Suppressor macrophage treated with lipopolysaccharide for 4 hours (primary cell): ENCODE measurements at regions not wholly inside any gene's neighbourhood (a gene's known extent, or its start where the extent isn't known, plus 50 kb on each side); places are given as distances from the start of the nearest gene placed in this dataset.

Experiments used
- DNase-seq: peaks from one replicate; pipeline ENCODE4 v3.0.0-alpha.2; 2020

DNA sequence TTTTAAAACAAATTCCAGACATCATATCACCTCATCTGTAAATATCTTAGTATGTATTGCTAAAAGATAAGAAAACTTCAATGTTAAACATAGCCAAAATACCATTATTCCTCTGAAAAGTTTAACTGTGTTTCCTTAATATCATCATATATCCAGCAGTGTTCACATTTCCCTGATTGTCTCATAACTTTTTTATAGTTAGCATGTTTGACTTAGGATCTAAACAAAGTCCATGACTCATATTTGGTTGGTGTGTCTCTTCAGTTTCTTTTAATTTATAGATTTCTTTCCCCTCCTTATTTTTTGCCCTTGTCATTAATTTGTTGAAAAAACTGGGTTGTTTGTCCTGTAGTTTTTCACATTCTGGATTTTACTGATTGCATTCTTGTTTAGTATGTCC is 163.0 kb downstream of the RPS12 start:
- DNase-seq = no peak

DNA sequence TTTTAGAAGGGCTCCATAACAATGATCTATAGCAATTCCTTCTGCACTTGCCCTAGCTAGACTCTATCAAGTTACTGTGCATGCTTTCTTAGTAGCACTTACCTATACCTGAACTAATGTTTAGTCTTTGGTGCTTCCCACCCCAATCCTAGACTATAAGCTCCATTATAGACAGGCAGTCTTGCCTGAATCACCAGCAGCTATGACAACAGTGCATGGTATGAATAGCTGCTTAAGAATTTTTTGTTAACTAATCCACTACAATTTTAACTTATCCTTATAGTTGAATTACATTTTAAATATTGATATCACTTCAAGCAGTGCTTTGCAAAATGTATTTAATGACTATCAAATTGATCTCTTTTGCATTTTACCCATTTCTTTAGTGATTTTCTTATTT is 164.3 kb downstream of the RPS12 start:
- no peak for DNase-seq

DNA sequence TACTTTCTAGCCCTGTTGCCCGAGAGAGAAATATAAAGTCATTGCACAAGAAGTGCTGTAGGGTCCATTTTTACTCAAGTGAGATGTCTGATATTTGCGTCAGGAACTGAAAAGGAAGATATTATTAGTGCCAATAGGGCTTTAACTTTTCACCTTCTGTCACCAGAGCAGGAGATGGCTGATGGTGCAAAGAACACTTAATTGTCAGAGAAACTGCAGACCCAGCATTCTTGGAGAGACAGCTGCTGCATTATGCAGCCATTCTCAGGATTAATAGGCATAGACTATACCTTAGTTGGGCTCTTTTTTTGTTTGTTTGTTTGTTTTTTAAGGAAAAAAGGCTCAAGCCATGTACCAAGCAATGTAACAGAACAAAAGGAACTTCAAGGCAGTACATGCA is 179.4 kb downstream of the RPS12 start:
- no peak for DNase-seq

DNA sequence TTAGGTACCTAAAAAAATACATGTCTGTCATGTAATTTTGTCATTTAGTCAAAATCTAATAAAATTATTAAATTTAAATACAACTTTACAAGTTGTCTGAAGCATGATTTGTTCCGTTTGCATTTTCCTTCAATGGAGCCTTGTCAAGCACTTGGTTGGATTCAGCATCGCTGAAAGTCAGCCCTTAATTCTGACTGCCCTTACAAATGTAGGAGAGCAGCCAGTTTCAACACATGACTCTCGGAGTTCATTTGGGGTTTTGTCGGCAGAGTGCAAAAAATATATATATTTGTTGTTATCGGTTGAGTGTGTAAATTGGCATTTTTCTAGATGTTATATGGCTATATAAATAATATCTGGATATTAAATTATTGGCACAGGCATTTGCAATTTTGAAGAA is 180.6 kb downstream of the RPS12 start:
- no peak for DNase-seq

DNA sequence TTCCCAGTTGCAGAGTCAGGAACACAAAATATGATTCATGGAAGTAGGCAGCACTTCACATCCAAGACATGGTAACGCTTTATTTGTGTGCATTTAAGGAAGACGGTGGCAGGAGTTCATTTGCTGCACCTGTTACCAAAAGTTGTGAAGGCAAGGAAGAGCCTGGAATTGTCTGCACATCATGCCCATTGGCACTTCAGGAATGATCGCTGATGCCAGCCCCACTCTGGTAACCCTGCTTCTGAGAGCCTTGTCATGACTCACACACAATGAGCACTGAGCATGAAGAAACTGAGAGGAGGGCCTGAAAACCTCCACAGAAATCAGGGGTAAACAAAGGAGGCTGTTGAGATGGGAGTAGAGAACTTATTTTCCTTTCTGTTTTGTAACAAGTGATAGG is 181.1 kb downstream of the RPS12 start:
- DNase-seq = no peak

DNA sequence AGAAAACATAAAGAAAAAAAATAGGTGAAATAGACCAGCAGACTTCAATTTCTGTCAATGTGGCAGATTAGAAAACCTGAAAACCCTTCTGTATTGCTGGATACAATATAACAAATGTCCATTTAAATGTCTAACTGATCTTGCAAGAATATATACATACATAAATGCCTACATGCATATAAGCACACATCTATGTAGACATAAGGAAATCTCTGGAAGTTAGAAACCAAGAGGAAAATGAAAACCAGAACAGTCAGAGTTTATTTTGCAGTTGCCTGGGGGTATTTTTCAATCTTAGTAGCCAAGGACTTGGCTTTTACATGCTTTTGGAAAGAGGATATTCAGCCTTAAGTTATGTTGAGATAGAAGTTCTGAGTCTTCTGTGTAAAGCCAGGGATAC is 184.0 kb downstream of the RPS12 start:
- no peak for DNase-seq

DNA sequence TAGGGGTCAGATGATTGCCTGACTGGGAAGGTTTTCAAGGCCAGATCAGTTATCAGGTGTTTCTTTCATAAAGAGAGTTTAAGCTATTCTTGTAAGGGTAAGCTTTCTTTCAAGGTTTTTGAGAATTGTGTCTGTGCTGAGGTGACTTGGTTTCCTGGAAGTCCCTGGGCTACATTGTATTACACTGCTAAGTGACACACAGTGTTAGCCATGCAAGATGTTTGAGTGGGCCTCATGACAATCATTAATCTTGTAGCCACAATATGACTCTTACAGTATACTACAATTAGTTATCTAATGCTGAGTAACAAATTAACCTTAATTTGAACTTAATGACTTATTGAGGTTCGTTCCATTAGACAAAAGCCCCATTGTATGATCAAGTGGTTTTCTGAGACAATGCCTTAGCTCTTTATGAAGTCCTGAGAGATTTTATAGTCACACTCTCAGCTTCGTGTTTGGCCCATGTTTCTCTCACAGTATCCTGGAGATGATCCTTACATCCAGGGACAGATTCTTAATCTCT is 186.7 kb downstream of the RPS12 start:
- DNase-seq = no peak

DNA sequence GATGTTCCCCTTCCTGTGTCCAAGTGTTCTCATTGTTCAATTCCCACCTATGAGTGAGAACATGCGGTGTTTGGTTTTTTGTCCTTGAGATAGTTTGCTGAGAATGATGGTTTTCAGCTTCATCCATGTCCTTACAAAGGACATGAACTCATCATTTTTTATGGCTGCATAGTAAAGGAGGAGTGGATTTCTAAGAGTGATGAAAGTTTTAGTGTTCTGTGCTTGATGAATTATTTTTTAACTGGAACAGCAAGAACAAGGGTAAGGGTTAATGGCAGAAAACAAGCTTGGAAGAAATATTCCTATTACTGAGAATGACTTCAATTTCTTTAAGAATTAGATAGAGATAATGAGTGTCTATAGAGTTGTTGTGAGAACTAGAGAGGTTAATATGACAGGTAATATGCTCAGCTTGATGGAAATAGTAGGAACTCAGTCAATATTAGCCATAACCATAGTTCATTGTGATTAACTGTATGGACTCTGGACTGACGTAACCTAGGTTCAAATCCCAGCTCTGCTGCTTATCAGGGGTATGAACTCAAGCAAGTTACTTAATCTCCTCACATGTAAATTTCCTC is 190.0 kb downstream of the RPS12 start:
- no peak for DNase-seq

DNA sequence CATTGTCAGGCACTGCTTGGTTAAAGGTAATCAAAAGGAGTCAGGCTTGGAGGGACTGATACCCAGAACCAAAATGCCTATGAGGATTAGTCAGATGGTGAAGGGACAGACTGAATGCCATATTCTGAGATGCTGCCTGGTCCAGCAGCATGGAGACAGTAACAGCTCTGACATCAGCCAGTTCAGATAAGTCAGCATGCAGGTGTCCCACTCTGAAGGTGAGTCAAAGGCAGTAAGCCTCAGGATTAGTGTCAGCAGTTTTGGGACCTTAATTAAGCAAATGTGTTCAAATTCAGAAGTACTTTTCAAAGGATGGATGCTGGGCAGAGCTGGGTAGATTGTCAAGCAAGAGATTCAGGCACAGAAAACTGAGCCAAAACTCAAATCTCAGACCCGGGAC is 198.4 kb downstream of the RPS12 start:
- DNase-seq = no peak

DNA sequence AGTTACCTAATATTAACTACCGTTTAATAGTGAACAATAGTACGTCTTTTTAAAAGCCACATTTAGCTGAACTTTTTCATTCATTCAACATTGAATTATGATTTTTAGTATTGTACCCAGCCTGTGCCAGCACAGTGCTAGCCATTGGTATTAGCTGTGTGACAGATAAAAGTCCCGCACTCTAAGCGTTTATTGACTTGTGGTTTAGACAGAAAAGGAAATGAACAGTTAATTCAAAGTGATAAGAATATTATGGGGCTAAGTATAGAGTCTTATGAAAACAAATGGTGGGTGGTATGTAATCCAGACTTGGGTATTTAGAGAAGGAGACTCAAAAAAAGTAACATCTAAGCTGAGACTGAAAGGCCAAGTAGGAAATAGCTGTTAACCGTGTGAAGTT is 202.3 kb downstream of the RPS12 start:
- no peak for DNase-seq

DNA sequence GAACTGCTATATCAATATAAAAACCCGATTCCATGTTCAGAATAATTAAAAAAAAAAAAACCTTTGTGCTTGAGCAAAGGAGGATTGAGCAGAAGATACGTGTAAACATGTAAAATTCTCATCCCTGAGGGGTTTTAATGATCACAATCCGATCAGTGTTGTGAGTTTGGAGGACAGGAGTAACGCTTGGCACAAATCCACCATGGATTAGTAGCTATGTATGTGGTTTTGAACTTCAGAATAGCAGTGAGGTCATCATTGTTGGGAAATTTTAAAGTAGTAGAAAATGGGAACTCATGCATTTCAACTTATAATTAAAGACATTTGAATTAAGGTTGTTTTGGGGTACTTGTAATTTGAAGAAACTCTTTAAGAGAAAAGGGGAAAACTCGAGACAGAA is 203.2 kb downstream of the RPS12 start:
- no peak for DNase-seq

DNA sequence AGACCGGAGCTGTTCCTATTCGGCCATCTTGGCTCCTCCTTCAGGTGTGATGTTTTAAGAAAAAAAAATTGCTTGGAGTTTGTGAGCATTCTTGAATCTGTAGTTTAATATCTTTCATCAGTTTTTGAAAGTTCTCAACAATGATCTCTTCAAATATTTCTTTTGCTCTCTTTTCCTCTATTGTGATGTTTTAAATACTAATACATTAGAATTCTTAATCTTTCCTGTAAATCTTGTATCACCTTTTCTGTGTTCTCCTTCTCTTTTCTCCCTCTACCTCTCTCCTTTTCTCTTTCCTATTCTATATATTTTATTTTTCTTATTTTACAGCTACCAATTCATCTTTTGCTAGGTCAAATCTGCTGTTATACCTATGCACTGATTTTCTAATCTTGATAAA is 212.3 kb downstream of the RPS12 start:
- DNase-seq = no peak

DNA sequence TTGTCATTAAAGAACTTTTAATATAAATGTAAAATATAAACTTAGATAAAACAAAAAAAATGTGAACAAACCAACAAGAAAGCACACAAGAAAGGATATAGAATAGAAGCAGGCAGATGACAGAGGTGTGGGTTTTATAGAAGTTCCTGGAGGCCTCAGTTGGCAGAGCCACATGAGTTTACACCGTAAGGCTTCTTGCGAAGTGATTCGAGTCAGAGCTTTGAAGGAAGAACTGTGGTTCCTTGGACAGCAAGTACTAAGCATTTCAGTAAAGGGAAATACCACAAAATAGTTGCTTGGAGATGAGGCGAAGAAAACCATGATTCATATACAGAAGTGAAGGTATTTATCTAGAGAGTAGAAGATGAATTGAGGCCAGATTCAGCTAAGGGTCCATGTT is 207.9 kb upstream of the EYA4 start:
- DNase-seq = no peak

DNA sequence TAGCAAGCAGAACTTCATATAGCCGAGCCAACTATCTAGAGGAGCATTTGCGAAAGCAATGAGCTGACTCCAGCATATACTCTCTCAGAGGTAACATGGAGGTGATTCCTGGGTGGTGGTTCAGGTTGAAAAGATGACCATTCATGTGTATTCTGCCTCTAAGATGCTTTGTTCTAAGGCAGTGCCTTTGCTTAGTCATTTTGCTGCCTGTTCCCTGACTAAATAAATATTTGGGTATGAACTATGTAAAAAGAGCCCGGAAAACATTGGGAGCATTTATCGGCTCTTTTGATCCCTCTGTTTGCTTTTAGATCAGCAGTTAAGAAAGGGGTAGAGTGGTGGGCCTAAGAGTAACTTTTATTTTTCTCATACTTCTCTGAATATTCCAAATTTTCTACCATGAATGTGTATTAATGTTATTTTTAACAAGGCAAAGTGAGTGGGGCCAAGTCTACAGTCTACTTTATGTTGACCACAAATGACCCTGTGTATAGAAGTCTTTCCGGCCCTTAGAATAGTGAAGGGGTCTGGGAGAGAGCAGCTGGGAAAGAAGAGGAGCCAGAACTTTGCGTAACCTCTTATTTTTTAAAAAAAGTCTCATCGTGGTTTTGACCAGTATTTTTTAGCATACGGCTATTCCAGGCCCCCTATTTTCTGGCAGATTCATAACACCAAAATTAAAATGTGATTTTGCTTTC is 206.5 kb upstream of the EYA4 start:
- no peak for DNase-seq

DNA sequence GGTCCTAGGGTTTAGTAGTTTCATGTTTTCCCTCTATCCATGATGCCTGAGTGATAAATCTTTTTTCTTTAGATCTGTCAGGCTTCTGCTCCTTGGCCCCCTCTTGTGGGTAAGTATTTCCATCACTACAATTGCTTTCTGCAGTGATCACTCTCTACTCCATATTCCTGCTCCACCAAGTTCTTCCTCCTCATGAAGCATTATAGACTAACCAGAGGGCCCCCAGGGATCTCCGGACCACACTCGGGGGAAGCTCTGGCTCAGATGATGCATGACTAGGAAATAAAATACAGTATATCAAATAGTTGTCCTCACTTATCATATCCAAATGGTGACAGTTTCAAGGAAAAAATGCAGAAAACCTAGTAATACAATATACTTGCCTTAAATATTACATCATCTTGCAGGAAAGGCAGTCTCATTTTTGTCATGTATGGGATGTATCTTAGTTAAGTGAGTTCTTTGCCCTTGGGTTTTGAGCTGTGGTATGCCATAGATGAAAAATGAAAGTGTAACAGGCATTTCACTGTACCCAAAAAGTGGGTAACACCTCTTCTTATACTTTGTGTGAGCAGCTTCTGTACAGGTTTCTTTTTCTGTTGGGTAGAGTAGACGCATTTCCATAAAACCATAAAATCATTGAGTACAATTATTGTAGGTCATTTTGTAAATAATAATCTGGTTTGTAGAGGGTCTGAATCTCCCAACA is 200.9 kb upstream of the EYA4 start:
- no peak for DNase-seq

DNA sequence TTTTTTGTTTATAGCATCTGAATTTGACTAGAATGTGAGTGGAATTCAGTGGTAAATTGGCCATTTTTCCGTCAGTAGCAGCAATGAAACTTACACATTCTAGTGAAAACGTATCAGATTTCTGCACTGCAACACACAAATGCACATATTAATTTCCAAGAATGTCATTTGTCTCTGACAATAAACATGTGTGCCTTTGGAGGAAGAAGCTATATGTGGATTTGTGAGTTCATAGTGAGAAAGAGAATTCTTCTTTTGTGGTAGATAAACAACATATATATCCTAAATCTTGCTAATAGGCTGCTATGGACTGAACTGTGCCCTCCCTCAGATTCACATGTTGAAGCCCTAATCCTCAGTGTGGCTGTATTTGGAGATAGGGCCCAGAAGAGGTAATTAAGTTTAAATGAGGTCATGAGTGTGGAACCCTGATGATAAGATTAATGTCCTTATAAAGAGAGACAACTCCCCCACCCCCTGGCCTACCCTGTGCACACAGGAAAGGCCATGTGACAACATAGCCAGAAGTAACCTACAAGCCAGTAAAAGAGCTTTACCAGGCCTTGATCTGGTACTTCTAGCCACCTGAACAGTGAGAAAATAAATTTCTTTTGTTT is 200.2 kb upstream of the EYA4 start:
- no peak for DNase-seq

DNA sequence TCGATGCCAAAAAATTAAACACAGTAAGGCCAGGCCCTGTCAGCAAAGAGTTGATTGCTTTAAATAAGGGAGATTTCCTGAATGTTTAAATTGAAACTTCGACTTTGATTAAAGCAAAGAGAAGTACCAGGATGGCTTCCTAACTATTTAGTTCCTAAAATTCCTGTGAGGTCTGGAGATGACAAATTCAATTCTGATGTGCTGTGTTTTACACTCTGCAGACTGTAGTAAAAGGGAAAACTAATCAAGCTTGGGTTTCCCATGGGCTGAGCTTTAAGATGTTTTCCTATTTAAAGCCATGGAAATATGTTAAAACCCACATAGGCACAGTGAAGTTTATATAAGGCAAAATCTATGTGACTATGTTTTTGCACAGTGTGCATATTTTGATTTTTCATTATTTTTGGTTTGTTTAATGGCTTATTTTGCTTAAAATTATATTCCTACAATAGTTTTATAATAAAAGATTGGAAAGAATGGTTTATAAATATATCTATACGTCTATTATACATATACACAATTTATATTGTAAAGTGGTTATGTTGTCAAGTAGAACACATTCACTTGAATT is 198.5 kb upstream of the EYA4 start:
- DNase-seq = no peak

DNA sequence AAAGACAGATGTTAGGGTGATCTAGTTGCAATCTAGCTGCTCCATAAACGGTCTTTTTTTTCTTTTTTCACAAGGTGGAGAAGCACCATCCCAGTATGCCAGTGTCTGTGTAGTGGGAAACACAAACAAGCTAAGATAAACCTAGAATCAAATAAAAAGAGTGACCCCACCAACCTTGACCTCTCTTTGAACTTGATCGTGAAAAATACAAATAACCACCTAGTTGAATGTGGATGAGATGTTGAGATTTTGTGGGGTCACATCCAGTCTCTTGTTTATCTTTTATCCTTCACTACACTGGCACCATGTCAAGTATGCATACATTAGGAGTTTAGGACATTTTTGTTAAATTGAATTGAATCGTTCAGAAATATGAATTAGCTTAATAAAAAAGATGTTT is 194.6 kb upstream of the EYA4 start:
- DNase-seq = no peak

DNA sequence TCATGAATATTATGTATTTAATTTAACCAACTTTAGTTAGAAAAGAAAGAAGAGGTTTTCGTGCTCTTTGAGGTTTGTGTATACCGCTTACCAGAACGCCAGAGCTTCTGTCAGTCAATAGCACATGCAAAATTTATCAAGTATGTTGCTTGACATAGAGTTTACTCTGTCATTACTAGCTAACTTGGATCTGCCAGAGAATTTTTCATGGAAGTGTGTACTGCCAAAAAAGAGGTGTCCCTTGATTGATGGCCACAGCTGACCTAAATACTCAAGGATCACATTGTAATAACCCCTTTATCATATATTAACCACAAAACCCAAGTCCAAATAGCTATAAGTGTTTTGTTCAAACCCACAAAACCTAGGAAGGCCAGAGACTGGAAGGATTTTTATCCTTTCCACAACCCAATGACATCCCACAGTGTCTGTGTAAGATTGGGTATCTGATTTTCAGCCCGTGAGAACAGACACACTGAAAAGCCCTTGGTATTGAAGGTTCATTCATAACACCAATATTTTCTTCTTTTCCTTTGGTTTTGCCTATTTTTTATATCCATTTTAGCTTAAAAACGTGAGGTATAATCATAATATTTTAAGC is 194.0 kb upstream of the EYA4 start:
- DNase-seq = no peak

DNA sequence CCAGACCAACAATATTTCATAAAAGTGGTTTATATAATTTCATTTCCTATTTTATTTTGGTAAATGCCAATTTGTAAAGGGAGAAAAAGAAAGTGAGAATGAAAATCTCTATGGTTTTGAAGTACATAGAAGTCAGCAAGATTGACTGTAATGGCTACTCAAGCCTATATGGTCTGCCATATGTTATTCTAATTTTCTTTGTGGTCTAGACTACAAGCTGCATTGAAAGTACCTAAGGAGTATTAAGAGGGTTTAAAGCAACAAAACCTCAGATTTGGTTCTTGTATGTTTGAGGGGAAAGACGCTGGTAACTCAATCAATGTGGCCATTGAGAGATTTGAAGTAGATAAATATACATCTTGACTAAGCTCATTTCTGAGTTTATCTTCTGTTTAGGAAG is 193.5 kb upstream of the EYA4 start:
- DNase-seq = no peak

DNA sequence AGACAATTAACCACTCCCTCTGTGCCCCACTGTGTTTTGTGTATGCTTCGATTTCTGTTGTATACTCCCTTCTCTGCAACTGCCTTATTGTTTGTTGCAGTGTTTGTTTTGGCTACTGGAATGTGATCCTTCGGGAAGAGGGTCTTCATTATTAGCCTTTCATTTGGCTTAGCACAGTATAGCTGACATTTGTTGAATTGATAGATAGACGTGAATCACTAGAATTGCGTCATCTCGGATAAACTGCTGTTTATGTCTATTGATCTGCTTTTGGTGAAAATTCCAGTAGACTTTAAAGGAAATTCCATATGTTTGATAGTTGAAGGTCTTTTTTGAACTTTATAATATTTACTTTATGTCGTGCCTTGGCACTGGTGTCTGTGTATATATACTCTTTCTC is 189.9 kb upstream of the EYA4 start:
- no peak for DNase-seq

DNA sequence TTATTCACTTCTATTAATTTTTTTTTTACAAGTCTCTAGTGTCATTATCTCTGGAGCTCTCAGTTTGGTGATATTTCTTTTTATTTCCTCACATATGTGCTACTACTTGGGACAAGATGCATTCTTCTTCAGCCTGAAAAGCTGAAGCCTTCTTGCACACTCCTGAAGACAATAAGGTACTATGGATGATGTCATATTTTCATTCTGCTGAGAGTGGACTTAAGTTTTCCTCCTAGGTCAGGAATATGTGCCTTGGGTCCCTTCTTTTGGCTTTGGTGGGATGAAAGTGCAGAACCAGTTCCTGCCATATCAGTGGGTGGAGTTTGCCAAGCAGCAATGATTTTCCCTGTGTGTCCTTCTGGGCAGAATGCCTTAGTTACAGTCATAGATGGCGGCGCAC is 188.7 kb upstream of the EYA4 start:
- DNase-seq = no peak

DNA sequence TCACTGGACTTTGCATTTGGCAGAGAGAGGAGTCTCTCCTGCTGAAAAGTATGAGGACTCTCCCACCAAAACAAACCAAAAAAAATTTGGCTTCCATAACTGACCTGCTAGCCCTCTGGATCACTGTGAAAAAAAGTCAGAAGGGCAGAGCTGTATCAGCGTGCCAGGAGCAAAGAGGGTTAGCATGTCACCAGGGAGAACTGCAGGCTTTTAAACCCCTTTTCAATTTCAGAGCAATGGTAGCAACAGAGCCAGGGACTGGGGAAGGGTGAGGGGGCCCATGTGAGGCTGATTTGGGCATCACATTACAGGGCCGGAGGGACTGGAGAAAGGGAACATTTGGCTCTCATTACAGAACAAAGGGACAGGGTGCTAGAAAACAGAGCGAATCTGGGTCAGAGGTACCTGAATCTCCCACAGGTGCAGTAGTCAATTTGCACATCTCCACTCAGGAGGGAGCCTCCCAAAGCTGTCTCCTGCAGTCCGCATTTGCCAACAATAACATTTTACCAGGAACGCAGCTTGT is 185.7 kb upstream of the EYA4 start:
- DNase-seq = no peak
